Fibroblast of lung (primary cell): ENCODE measurements at regions not wholly inside any gene's neighbourhood (a gene's known extent, or its start where the extent isn't known, plus 50 kb on each side); places are given as distances from the start of the nearest gene placed in this dataset.

Source experiments
- DNase-seq, 2 donors: peaks; one replicate each; pipeline versions ENCODE4 v3.0.0 to v3.0.0-alpha.2; 2010; ENCODE audit warnings: low read depth in 2 of 2
- H2AFZ ChIP-seq: 2 replicates; pipeline ENCODE4 v1.5.1; 2012; ENCODE audit warnings: low read length, control low read depth, inconsistent platforms
- H3K27ac ChIP-seq: 2 replicates; pipeline ENCODE4 v1.5.1; 2011; ENCODE audit warnings: low read length, control low read depth; ENCODE audit not compliant: insufficient read depth
- H3K27me3 ChIP-seq: 2 replicates; pipeline ENCODE4 v1.5.1; 2011; ENCODE audit warnings: mild to moderate bottlenecking, low read length; ENCODE audit not compliant: control insufficient read depth, insufficient read depth
- H3K36me3 ChIP-seq: 2 replicates; pipeline ENCODE4 v1.5.1; 2011; ENCODE audit warnings: low read length; ENCODE audit not compliant: control insufficient read depth, insufficient read depth
- H3K4me1 ChIP-seq: 2 replicates; pipeline ENCODE4 v1.5.1; 2011; ENCODE audit warnings: low read length; ENCODE audit not compliant: control insufficient read depth, insufficient read depth; ENCODE audit errors: extremely low read depth
- H3K4me2 ChIP-seq: 2 replicates; pipeline ENCODE4 v1.5.1; 2011; ENCODE audit warnings: low read length, control low read depth; ENCODE audit not compliant: insufficient read depth; ENCODE audit errors: extremely low read depth
- H3K4me3 ChIP-seq, 4 experiments: fragments of 200-600 bp in 1 of 4; sonication (generic) in 1 of 4; replicated peaks in 1 of 4; 2 replicates each; pipeline ENCODE4 v1.5.1; 2011 to 2016; ENCODE audit warnings: low read length in 4 of 4, low read depth in 3 of 4, mild to moderate bottlenecking in 3 of 4, control low read depth in 2 of 4, inconsistent platforms in 1 of 4, mixed read lengths in 1 of 4; ENCODE audit not compliant: insufficient read depth in 1 of 4; ENCODE audit errors: control extremely low read depth in 1 of 4
- H3K79me2 ChIP-seq: 2 replicates; pipeline ENCODE4 v1.5.1; 2012; ENCODE audit warnings: mild to moderate bottlenecking, low read length, inconsistent platforms; ENCODE audit not compliant: control insufficient read depth, insufficient read depth
- H3K9ac ChIP-seq: 2 replicates; pipeline ENCODE4 v1.5.1; 2011; ENCODE audit warnings: mild to moderate bottlenecking, low read length, control low read depth; ENCODE audit not compliant: insufficient read depth
- H3K9me3 ChIP-seq: 2 replicates; pipeline ENCODE4 v1.5.1; 2012; ENCODE audit warnings: low read depth, low read length; ENCODE audit not compliant: control insufficient read depth, insufficient read depth
- H4K20me1 ChIP-seq: 2 replicates; pipeline ENCODE4 v1.5.1; 2011; ENCODE audit warnings: low read length; ENCODE audit not compliant: control insufficient read depth, insufficient read depth; ENCODE audit errors: extremely low read depth
- EZH2 ChIP-seq: IDR thresholded peaks from 2 replicates; pipeline ENCODE4 v1.5.1; 2012; ENCODE audit warnings: low read length, control low read depth, mild to moderate bottlenecking; ENCODE audit errors: missing control alignments
- TF ChIP-seq, protein P1 (sequence below), 2 donors: IDR thresholded peaks in 1 of 2; conservative IDR thresholded peaks in 1 of 2; 1 replicate in 1 of 2; 2 replicates in 1 of 2; pipeline ENCODE4 v1.5.1; 2011 to 2012; ENCODE audit warnings: low read length in 2 of 2, control low read depth in 1 of 2, inconsistent platforms in 1 of 2, low read depth in 1 of 2, mild to moderate bottlenecking in 1 of 2

DNA sequence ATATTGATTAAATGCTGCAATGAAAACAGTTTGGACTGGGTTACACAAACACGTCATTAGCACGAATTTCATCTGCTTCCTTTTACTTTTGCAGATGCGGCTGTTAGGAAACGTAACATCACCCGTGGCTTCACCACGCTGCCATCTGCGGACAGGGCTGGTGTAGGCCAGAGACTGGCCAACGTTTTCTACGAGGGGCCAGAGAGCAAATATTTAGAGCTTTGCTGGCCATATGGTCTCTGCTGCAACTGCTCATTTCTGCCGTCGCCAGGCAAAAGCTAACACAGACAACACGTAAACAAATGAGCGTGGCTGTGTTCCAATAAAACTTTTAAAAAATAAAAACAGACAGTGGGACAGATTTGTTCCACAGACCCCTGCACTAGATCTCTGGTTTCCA is 96.6 kb downstream of the ENGASE start:
- Histone ChIP-seq H3K27me3 (peaks cover 4% of the 10 kb centered on the region), H2AFZ (no peak overlapping the region), H4K20me1 (no peaks in the 10 kb centered on the region), H3K27ac (no peak overlapping the region), H3K4me3 (no peak overlapping the region), H3K36me3 (no peaks in the 10 kb centered on the region), H3K9ac (no peak overlapping the region), H3K4me1 (no peaks in the 10 kb centered on the region), H3K9me3 (no peaks in the 10 kb centered on the region), H3K4me2 (no peak overlapping the region), H3K79me2 (no peaks in the 10 kb centered on the region)
- TF ChIP-seq, protein P1, sequence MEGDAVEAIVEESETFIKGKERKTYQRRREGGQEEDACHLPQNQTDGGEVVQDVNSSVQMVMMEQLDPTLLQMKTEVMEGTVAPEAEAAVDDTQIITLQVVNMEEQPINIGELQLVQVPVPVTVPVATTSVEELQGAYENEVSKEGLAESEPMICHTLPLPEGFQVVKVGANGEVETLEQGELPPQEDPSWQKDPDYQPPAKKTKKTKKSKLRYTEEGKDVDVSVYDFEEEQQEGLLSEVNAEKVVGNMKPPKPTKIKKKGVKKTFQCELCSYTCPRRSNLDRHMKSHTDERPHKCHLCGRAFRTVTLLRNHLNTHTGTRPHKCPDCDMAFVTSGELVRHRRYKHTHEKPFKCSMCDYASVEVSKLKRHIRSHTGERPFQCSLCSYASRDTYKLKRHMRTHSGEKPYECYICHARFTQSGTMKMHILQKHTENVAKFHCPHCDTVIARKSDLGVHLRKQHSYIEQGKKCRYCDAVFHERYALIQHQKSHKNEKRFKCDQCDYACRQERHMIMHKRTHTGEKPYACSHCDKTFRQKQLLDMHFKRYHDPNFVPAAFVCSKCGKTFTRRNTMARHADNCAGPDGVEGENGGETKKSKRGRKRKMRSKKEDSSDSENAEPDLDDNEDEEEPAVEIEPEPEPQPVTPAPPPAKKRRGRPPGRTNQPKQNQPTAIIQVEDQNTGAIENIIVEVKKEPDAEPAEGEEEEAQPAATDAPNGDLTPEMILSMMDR (conservative IDR thresholded peaks at IDR 0.05 in 1 of 2, IDR thresholded peaks at IDR 0.05 in 1 of 2; ENCODE audit: low read depth in 1 of 2, low read length in 2 of 2) = no peak
- TF ChIP-seq EZH2 = no peak
- DNase-seq = peak in 1 of 2 donors; percentile 21

- Histone ChIP-seq H3K4me2 (no peak overlapping the region), H3K9me3 (no peaks in the 10 kb centered on the region), H3K4me1 (no peaks in the 10 kb centered on the region), H3K9ac (no peak overlapping the region), H3K36me3 (no peaks in the 10 kb centered on the region), H3K27me3 (peaks cover 4% of the 10 kb centered on the region), H4K20me1 (no peaks in the 10 kb centered on the region), H3K79me2 (no peaks in the 10 kb centered on the region), H2AFZ (no peak overlapping the region), H3K27ac (no peak overlapping the region), H3K4me3 (no peak overlapping the region)
- TF ChIP-seq, protein P1 (conservative IDR thresholded peaks at IDR 0.05 in 1 of 2, IDR thresholded peaks at IDR 0.05 in 1 of 2; ENCODE audit: low read depth in 1 of 2, low read length in 2 of 2) = no peak
- no peak for TF ChIP-seq EZH2
- DNase-seq = no peak
Observed at GRCh38 chr17:79169861-79170260, 95.2 kb downstream of the ENGASE start.

DNA sequence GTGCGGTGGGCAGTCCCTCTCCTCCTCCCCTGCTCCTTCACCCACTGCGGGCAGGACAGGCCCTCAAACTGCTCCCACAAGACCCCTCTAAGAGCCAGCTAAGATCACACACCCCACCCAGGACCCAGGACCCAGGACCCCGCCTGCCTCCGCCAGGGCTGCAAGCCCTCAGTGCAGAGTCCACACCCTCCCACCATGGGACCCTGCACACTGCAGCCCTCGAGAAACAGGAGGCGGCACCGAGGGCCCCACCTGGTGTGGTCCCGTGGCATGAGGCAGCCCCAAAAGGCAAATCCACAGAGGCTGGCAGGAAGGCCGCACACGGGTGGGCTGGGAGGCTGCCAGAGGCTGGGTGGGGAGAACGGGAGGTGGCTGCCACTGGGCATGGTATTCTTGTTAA is 94.7 kb downstream of the ENGASE start:
- no peak for TF ChIP-seq EZH2
- TF ChIP-seq, protein P1 (conservative IDR thresholded peaks at IDR 0.05 in 1 of 2, IDR thresholded peaks at IDR 0.05 in 1 of 2; ENCODE audit: low read depth in 1 of 2, low read length in 2 of 2) = no peak
- H3K79me2 ChIP-seq = no peaks in the 10 kb centered on the region
- H2AFZ ChIP-seq = no peak overlapping the region
- no peaks in the 10 kb centered on the region for H3K9me3 ChIP-seq
- H3K27ac ChIP-seq = no peak overlapping the region
- H3K4me3 ChIP-seq = no peak overlapping the region
- no peak overlapping the region for H3K9ac ChIP-seq
- H3K36me3 ChIP-seq = no peaks in the 10 kb centered on the region
- no peak overlapping the region for H3K4me2 ChIP-seq
- H3K4me1 ChIP-seq = no peaks in the 10 kb centered on the region
- H3K27me3 ChIP-seq = peaks cover 4% of the 10 kb centered on the region
- no peaks in the 10 kb centered on the region for H4K20me1 ChIP-seq
- no peak for DNase-seq
